Activated CD4-positive, alpha-beta T cell treated with anti-CD3 and anti-CD28 coated beads for 36 hours (primary cell): ENCODE measurements at regions not wholly inside any gene's neighbourhood (a gene's known extent, or its start where the extent isn't known, plus 50 kb on each side); places are given as distances from the start of the nearest gene placed in this dataset.

Experiments
- ATAC-seq: fragments of 200-7000 bp; cut with Tn5 transposase; one replicate; pipeline ENCODE4 v1.10.0; 2021; ENCODE audit warnings: mild to moderate bottlenecking, moderate library complexity
- CTCF ChIA-PET: fragments of 350-600 bp; sonication (Branson Sonifier 250); formaldehyde crosslinking; loops from one replicate; lab custom pipeline; 2021; ENCODE audit warnings: antibody characterized with exemption; lab: Charles Lee
- POLR2A ChIA-PET: fragments of 350-600 bp; sonication (Branson Sonifier 250); formaldehyde crosslinking; loops from one replicate; lab custom pipeline; 2021; ENCODE audit warnings: antibody characterized with exemption, inconsistent platforms; lab: Charles Lee
- DNase-seq: peaks from one replicate; pipeline ENCODE4 v3.0.0-alpha.2; 2020
- H3K27ac Mint-ChIP-seq: one replicate; pipeline ENCODE4 v1.8.0; 2021; ENCODE audit warnings: mixed read lengths
- H3K27me3 Mint-ChIP-seq: one replicate; pipeline ENCODE4 v1.8.0; 2021; ENCODE audit warnings: mixed read lengths
- H3K36me3 Mint-ChIP-seq: one replicate; pipeline ENCODE4 v1.8.0; 2021; ENCODE audit warnings: low read depth, mixed read lengths
- H3K4me1 Mint-ChIP-seq: one replicate; pipeline ENCODE4 v1.8.0; 2021; ENCODE audit warnings: mixed read lengths
- H3K4me3 Mint-ChIP-seq: one replicate; pipeline ENCODE4 v1.8.0; 2021; ENCODE audit warnings: mild to moderate bottlenecking, moderate library complexity, mixed read lengths
- H3K9me3 Mint-ChIP-seq: one replicate; pipeline ENCODE4 v1.8.0; 2021; ENCODE audit warnings: low read depth, mixed read lengths
- intact Hi-C, 2 experiments: fragments of 100-400 bp; cut with DNase I in 1 of 2; cut with micrococcal nuclease in 1 of 2; formaldehyde crosslinking; loops; one replicate each; pipeline versions ENCODE4 v1.14.2 to v1.15.1; 2022 to 2024; cut with DNase I, micrococcal nuclease

- intact Hi-C loops = no loop called here
- POLR2A ChIA-PET = no interaction called here
- H3K9me3 Mint-ChIP-seq = peaks cover 9% of the 10 kb centered on the region
These were observed 1686.5 kb upstream of the PCDH7 start for GRCh38 chr4:29033703-29034102.

GRCh38 chr4:29037501-29037900 is 1682.7 kb upstream of the PCDH7 start:
- DNase-seq (no peak), ATAC-seq (no peak)
- Mint-ChIP-seq H3K4me3 (no peak overlapping the region), H3K9me3 (peaks cover 8% of the 10 kb centered on the region), H3K27me3 (no peaks in the 10 kb centered on the region), H3K27ac (no peak overlapping the region), H3K36me3 (no peaks in the 10 kb centered on the region), H3K4me1 (no peaks in the 10 kb centered on the region)
- intact Hi-C loops = no loop called here
- POLR2A ChIA-PET = no interaction called here
- CTCF ChIA-PET = no interaction called here

More at GRCh38 chr4:29033703-29034102, 1686.5 kb upstream of the PCDH7 start:
- Mint-ChIP-seq H3K36me3 (no peaks in the 10 kb centered on the region), H3K4me3 (no peak overlapping the region), H3K4me1 (no peaks in the 10 kb centered on the region), H3K27me3 (no peaks in the 10 kb centered on the region), H3K27ac (no peak overlapping the region)
- CTCF ChIA-PET = no interaction called here
- no peak for DNase-seq
- ATAC-seq = no peak

GRCh38 chr4:29043411-29043810 is 1676.8 kb upstream of the PCDH7 start:
- Mint-ChIP-seq H3K4me1 (no peaks in the 10 kb centered on the region), H3K4me3 (no peak overlapping the region), H3K36me3 (no peaks in the 10 kb centered on the region), H3K27ac (no peak overlapping the region), H3K9me3 (no peaks in the 10 kb centered on the region), H3K27me3 (no peaks in the 10 kb centered on the region)
- intact Hi-C loops = no loop called here
- no peak for DNase-seq
- ATAC-seq = no peak
- CTCF ChIA-PET = no interaction called here
- POLR2A ChIA-PET = no interaction called here

- ATAC-seq (no peak), DNase-seq (no peak)
- Mint-ChIP-seq H3K9me3 (peaks cover 2% of the 10 kb centered on the region), H3K27me3 (no peaks in the 10 kb centered on the region), H3K27ac (no peak overlapping the region), H3K36me3 (no peaks in the 10 kb centered on the region), H3K4me3 (no peak overlapping the region), H3K4me1 (no peaks in the 10 kb centered on the region)
- ChIA-PET POLR2A (no interaction called here), CTCF (no interaction called here)
- intact Hi-C loops = no loop called here
These were observed 1674.0 kb upstream of the PCDH7 start for GRCh38 chr4:29046186-29046585.

GRCh38 chr4:29046781-29047180 is 1673.4 kb upstream of the PCDH7 start:
- CTCF ChIA-PET = interaction anchor here (0.6 kb wide), 1 partner anchor 840 kb away, joined by 3 read pairs; no protein-coding TSS in a partner anchor
- Mint-ChIP-seq H3K4me3 (no peak overlapping the region), H3K4me1 (no peaks in the 10 kb centered on the region), H3K36me3 (no peaks in the 10 kb centered on the region), H3K27me3 (no peaks in the 10 kb centered on the region), H3K27ac (no peak overlapping the region), H3K9me3 (peaks cover 2% of the 10 kb centered on the region)
- DNase-seq = no peak
- ATAC-seq = no peak
- intact Hi-C loops = no loop called here
- POLR2A ChIA-PET = no interaction called here

- DNase-seq (no peak), ATAC-seq (no peak)
- H3K36me3 Mint-ChIP-seq = no peaks in the 10 kb centered on the region
- ChIA-PET POLR2A (no interaction called here), CTCF (no interaction called here)
- H3K9me3 Mint-ChIP-seq = peaks cover 2% of the 10 kb centered on the region
- H3K4me1 Mint-ChIP-seq = no peaks in the 10 kb centered on the region
- H3K4me3 Mint-ChIP-seq = no peak overlapping the region
- no peaks in the 10 kb centered on the region for H3K27me3 Mint-ChIP-seq
- intact Hi-C loops = no loop called here
- H3K27ac Mint-ChIP-seq = no peak overlapping the region
These were observed 1672.7 kb upstream of the PCDH7 start for GRCh38 chr4:29047341-29048041.

GRCh38 chr4:29051381-29051965 is 1668.7 kb upstream of the PCDH7 start:
- CTCF ChIA-PET = no interaction called here
- ATAC-seq = no peak
- H3K27ac Mint-ChIP-seq = no peak overlapping the region

GRCh38 chr4:29052266-29052665 is 1667.9 kb upstream of the PCDH7 start:
- ChIA-PET POLR2A (no interaction called here), CTCF (no interaction called here)
- DNase-seq = no peak
- intact Hi-C loops = no loop called here
- Mint-ChIP-seq H3K4me3 (no peak overlapping the region), H3K4me1 (no peaks in the 10 kb centered on the region), H3K27ac (no peak overlapping the region), H3K9me3 (peaks cover 4% of the 10 kb centered on the region), H3K36me3 (no peaks in the 10 kb centered on the region), H3K27me3 (no peaks in the 10 kb centered on the region)
- ATAC-seq = no peak

More at GRCh38 chr4:29051381-29051965, 1668.7 kb upstream of the PCDH7 start:
- Mint-ChIP-seq H3K36me3 (no peaks in the 10 kb centered on the region), H3K4me3 (no peak overlapping the region), H3K27me3 (no peaks in the 10 kb centered on the region), H3K9me3 (peaks cover 4% of the 10 kb centered on the region), H3K4me1 (no peaks in the 10 kb centered on the region)
- POLR2A ChIA-PET = no interaction called here
- no peak for DNase-seq
- intact Hi-C loops = no loop called here

GRCh38 chr4:29058531-29058930 is 1661.6 kb upstream of the PCDH7 start:
- no peak overlapping the region for H3K27ac Mint-ChIP-seq
- POLR2A ChIA-PET = no interaction called here
- DNase-seq (no peak), ATAC-seq (no peak)
- no peaks in the 10 kb centered on the region for H3K4me1 Mint-ChIP-seq
- H3K27me3 Mint-ChIP-seq = no peaks in the 10 kb centered on the region
- peaks cover 6% of the 10 kb centered on the region for H3K9me3 Mint-ChIP-seq
- intact Hi-C loops = no loop called here
- H3K36me3 Mint-ChIP-seq = no peaks in the 10 kb centered on the region
- H3K4me3 Mint-ChIP-seq = no peak overlapping the region
- CTCF ChIA-PET = interaction anchor here (0.5 kb wide), 1 partner anchor 314 kb away, joined by 3 read pairs; no protein-coding TSS in a partner anchor

GRCh38 chr4:29066861-29067260 is 1653.3 kb upstream of the PCDH7 start:
- intact Hi-C loops = no loop called here
- no peak overlapping the region for H3K4me3 Mint-ChIP-seq
- H3K27ac Mint-ChIP-seq = no peak overlapping the region
- CTCF ChIA-PET = no interaction called here
- no peak for ATAC-seq
- peaks cover 14% of the 10 kb centered on the region for H3K9me3 Mint-ChIP-seq
- POLR2A ChIA-PET = no interaction called here
- H3K27me3 Mint-ChIP-seq = no peaks in the 10 kb centered on the region
- H3K36me3 Mint-ChIP-seq = no peaks in the 10 kb centered on the region
- DNase-seq = no peak
- no peaks in the 10 kb centered on the region for H3K4me1 Mint-ChIP-seq

- no peak for DNase-seq
- ChIA-PET POLR2A (no interaction called here), CTCF (no interaction called here)
- Mint-ChIP-seq H3K27me3 (no peaks in the 10 kb centered on the region), H3K36me3 (no peaks in the 10 kb centered on the region), H3K27ac (no peak overlapping the region), H3K9me3 (peaks cover 20% of the 10 kb centered on the region), H3K4me1 (no peaks in the 10 kb centered on the region), H3K4me3 (no peak overlapping the region)
- no peak for ATAC-seq
- intact Hi-C loops = no loop called here
These were observed 1646.6 kb upstream of the PCDH7 start for GRCh38 chr4:29073571-29073970.

GRCh38 chr4:29075366-29075765 is 1644.8 kb upstream of the PCDH7 start:
- H3K27ac Mint-ChIP-seq = no peak overlapping the region
- ChIA-PET CTCF (no interaction called here), POLR2A (no interaction called here)
- ATAC-seq (no peak), DNase-seq (no peak)
- H3K36me3 Mint-ChIP-seq = no peaks in the 10 kb centered on the region
- H3K27me3 Mint-ChIP-seq = no peaks in the 10 kb centered on the region
- no peak overlapping the region for H3K4me3 Mint-ChIP-seq
- intact Hi-C loops = no loop called here
- no peaks in the 10 kb centered on the region for H3K4me1 Mint-ChIP-seq
- H3K9me3 Mint-ChIP-seq = peaks cover 17% of the 10 kb centered on the region
